ENCODE measurements at regions not wholly inside any gene's neighbourhood (a gene's known extent, or its start where the extent isn't known, plus 50 kb on each side); places are given as distances from the start of the nearest gene placed in this dataset.
"Not testable (repeated sequence)": the region's sequence is repeated elsewhere in the genome, so short reads cannot be mapped to it uniquely, and the experiment has no call there.

DNA sequence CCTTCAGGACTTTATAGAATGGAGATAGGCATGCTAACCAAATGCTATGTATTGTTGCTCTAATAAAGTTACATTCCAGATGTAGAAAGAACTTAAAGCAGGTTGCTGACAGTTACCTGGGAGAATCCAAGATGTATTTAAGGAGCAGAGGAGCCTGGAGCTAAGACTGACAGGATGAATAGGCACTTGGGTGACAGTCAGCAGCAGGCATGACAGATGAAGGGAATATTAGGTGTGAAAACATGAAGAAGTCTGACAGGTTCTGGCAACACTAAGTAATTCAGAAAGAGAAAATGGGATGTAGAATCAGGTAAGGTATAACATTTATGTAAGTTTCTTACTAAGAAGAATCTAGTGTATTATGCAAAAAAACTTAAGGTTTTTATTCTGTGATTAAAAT lies 232.0 kb downstream of the DSC3 start:
- H3K4me1 Mint-ChIP-seq (ENCODE audit: low read depth), result no peaks in the 10 kb centered on the region
- H3K4me3 Mint-ChIP-seq, result no peak overlapping the region
- H3K27me3 Mint-ChIP-seq (ENCODE audit: insufficient read depth), result no peaks in the 10 kb centered on the region
- H3K36me3 Mint-ChIP-seq (ENCODE audit: low read depth), result no peaks in the 10 kb centered on the region
- DNase-seq (ENCODE audit: low spot score), result no peak
- H3K9me3 Mint-ChIP-seq, result peaks cover under 1% of the 10 kb centered on the region
- intact Hi-C loops (cut with micrococcal nuclease), result no loop called here
- no peak overlapping the region for H3K27ac Mint-ChIP-seq

DNA sequence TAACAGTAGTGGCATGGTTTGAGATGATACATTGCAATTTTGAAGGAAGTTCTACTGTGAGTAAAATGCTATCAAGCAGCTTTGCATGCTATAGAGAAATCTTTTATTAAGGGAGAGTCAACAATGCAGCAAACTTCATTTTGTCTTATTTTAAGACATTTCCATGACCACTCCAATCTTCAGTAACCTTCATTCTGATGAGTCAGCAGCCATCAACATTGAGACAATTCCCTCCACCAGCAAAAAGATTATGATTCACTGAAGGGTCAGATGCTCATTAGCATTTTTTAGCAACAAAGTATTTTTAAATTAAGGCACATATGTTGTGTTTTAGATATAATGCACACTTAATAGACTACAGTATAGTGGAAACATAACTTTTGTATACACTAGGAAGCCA lies 235.7 kb downstream of the DSC3 start:
- no peak overlapping the region for H3K4me3 Mint-ChIP-seq
- DNase-seq (ENCODE audit: low spot score), result no peak
- intact Hi-C loops (cut with micrococcal nuclease), result loop anchor here (5.0 kb wide), 1 partner anchor 35 kb away; no protein-coding TSS in a partner anchor
- H3K9me3 Mint-ChIP-seq, result peaks cover 6% of the 10 kb centered on the region
- no peak overlapping the region for H3K27ac Mint-ChIP-seq
- no peaks in the 10 kb centered on the region for H3K27me3 Mint-ChIP-seq (ENCODE audit: insufficient read depth)
- no peaks in the 10 kb centered on the region for H3K4me1 Mint-ChIP-seq (ENCODE audit: low read depth)
- no peaks in the 10 kb centered on the region for H3K36me3 Mint-ChIP-seq (ENCODE audit: low read depth)

- H3K4me3 Mint-ChIP-seq, result no peak overlapping the region
- H3K9me3 Mint-ChIP-seq, result peaks cover 9% of the 10 kb centered on the region
- intact Hi-C loops (cut with micrococcal nuclease), result no loop called here
- no peaks in the 10 kb centered on the region for H3K36me3 Mint-ChIP-seq (ENCODE audit: low read depth)
- H3K4me1 Mint-ChIP-seq (ENCODE audit: low read depth), result no peaks in the 10 kb centered on the region
- H3K27me3 Mint-ChIP-seq (ENCODE audit: insufficient read depth), result no peaks in the 10 kb centered on the region
- DNase-seq (ENCODE audit: low spot score), result no peak
- H3K27ac Mint-ChIP-seq, result no peak overlapping the region
These were observed 241.7 kb downstream of the DSC3 start for GRCh38 chr18:30800800-30801199.

DNA sequence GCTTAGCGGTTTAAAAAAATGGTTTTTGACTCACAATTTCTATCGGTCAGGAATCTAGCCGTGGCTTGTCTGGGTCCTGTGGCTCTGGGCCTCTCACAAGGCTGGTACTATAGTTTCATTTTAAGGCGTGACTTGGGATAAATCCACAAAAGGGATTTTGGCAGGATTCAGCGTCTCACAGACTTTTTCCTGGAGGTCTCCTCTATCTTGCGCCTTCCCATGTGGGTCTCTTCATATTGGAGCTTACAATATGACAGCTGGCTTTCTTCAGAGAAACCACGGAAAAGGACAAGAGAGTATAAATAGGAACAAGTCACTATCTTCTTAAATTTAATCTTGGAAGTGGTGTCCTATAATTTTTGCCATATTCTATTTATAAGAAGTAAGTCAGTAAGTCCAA lies 250.5 kb downstream of the DSC3 start:
- Mint-ChIP-seq H3K36me3 (ENCODE audit: low read depth) (no peaks in the 10 kb centered on the region), H3K4me1 (ENCODE audit: low read depth) (no peaks in the 10 kb centered on the region), H3K4me3 (no peak overlapping the region), H3K27me3 (ENCODE audit: insufficient read depth) (no peaks in the 10 kb centered on the region), H3K27ac (no peak overlapping the region), H3K9me3 (peaks cover 30% of the 10 kb centered on the region)
- DNase-seq (ENCODE audit: low spot score), result no peak
- intact Hi-C loops (cut with micrococcal nuclease), result no loop called here

GRCh38 chr18:30788411-30788991 lies 254.0 kb downstream of the DSC3 start:
- H3K4me1 Mint-ChIP-seq (ENCODE audit: low read depth); H3K27me3 Mint-ChIP-seq (ENCODE audit: insufficient read depth); intact Hi-C loops (cut with micrococcal nuclease); H3K4me3 Mint-ChIP-seq; DNase-seq (ENCODE audit: low spot score); H3K36me3 Mint-ChIP-seq (ENCODE audit: low read depth); H3K27ac Mint-ChIP-seq: not testable (repeated sequence)
- H3K9me3 Mint-ChIP-seq, result peaks cover 40% of the 10 kb centered on the region

DNA sequence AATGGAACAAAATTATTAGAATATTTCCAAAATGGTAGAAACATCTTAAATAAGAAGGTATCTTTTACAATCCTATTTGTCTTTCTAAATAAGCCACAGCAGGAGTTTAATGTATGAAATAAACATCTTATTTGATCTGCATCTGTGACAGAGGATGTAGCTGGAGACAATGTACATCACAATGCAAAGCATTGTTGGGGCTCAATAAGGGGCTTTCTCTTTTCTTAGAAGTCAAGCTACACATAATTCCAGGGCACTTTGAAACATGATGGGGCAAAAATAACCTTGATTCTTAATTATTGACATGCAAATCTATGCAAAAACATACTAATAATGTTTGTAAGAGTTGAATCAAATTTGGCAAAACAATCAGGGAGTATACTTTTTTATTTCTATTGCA lies 255.1 kb downstream of the DSC3 start:
- H3K4me3 Mint-ChIP-seq, result no peak overlapping the region
- H3K36me3 Mint-ChIP-seq (ENCODE audit: low read depth), result no peaks in the 10 kb centered on the region
- no peaks in the 10 kb centered on the region for H3K4me1 Mint-ChIP-seq (ENCODE audit: low read depth)
- H3K27me3 Mint-ChIP-seq (ENCODE audit: insufficient read depth), result no peaks in the 10 kb centered on the region
- peaks cover 47% of the 10 kb centered on the region for H3K9me3 Mint-ChIP-seq
- intact Hi-C loops (cut with micrococcal nuclease), result no loop called here
- no peak overlapping the region for H3K27ac Mint-ChIP-seq
- no peak for DNase-seq (ENCODE audit: low spot score)

DNA sequence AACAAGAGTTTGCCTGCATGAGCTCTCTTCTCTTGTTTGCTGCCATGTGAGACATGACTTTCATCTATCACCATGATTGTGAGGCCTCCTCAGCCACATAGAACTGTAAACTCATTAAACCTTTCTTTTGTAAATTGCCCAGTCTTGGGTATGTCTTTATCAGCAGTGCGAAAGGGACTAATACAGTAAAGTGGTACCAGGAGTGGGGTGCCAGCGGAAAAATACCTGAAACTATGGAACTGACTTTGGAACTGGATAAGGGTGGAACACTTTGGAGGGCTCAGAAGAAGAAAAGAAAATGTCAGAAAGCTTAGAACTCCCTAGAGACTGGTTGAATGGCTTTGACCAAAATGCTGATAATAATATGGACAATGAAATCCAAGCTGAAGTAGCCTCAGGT lies 260.9 kb downstream of the DSC3 start:
- peaks cover 34% of the 10 kb centered on the region for H3K9me3 Mint-ChIP-seq
- no peak overlapping the region for H3K27ac Mint-ChIP-seq
- H3K4me1 Mint-ChIP-seq (ENCODE audit: low read depth), result no peaks in the 10 kb centered on the region
- H3K4me3 Mint-ChIP-seq, result no peak overlapping the region
- no peaks in the 10 kb centered on the region for H3K36me3 Mint-ChIP-seq (ENCODE audit: low read depth)
- DNase-seq (ENCODE audit: low spot score), result no peak
- intact Hi-C loops (cut with micrococcal nuclease), result no loop called here
- H3K27me3 Mint-ChIP-seq (ENCODE audit: insufficient read depth), result no peaks in the 10 kb centered on the region

DNA sequence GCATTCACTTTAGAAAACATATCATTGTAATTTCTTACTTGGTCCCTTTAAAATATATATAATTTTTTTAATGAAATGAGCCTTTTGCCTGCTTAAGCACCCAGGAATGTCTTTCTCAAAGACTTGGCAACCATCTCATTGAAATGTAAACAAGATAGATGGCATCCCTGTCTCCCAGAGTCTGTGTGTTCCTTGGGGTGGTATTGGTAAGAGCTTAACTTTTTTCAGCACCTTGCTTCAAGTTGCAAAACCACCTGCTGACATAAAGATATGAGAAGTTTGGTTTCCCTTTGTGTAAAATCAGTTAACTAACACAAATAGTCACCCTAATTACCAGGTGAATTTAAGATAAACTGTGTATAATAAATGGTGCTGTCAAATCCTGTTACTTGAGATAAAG lies 266.9 kb downstream of the DSC3 start:
- Mint-ChIP-seq H3K4me1 (ENCODE audit: low read depth) (no peaks in the 10 kb centered on the region), H3K27ac (no peak overlapping the region), H3K9me3 (peaks cover 14% of the 10 kb centered on the region), H3K27me3 (ENCODE audit: insufficient read depth) (no peaks in the 10 kb centered on the region), H3K36me3 (ENCODE audit: low read depth) (no peaks in the 10 kb centered on the region), H3K4me3 (no peak overlapping the region)
- no peak for DNase-seq (ENCODE audit: low spot score)
- intact Hi-C loops (cut with micrococcal nuclease), result no loop called here

- not testable (repeated sequence) for H3K27me3 Mint-ChIP-seq (ENCODE audit: insufficient read depth); H3K36me3 Mint-ChIP-seq (ENCODE audit: low read depth); H3K4me1 Mint-ChIP-seq (ENCODE audit: low read depth); DNase-seq (ENCODE audit: low spot score); H3K4me3 Mint-ChIP-seq; H3K27ac Mint-ChIP-seq
- H3K9me3 Mint-ChIP-seq, result peaks cover 13% of the 10 kb centered on the region
- intact Hi-C loops (cut with micrococcal nuclease), result loop anchor here (5.0 kb wide), 1 partner anchor 35 kb away; no protein-coding TSS in a partner anchor
These were observed 270.4 kb downstream of the DSC3 start for GRCh38 chr18:30772170-30772569.

DNA sequence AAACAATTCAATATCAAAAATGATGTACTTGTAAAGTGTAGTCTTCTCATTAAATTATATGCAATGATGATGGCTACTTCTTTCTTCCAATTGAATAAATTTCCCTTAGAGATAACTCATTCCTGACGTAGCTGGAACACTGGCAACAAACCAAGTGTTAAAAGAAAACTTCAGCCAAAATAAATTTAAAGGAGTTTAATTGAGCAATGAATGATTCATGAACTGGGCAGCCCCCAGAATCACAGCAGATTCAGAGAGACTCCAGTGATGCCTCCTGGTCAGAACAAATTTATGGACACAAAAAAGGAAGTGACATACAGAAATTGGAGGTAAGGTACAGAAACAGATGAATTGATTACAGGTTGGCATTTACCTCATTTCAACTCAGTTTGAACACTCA lies 276.5 kb downstream of the DSC3 start:
- H3K27me3 Mint-ChIP-seq (ENCODE audit: insufficient read depth), result no peaks in the 10 kb centered on the region
- intact Hi-C loops (cut with micrococcal nuclease), result loop anchor here (5.0 kb wide), 1 partner anchor 49 kb away; no protein-coding TSS in a partner anchor
- H3K4me3 Mint-ChIP-seq, result no peak overlapping the region
- no peak for DNase-seq (ENCODE audit: low spot score)
- H3K4me1 Mint-ChIP-seq (ENCODE audit: low read depth), result no peaks in the 10 kb centered on the region
- H3K36me3 Mint-ChIP-seq (ENCODE audit: low read depth), result no peaks in the 10 kb centered on the region
- peaks cover 9% of the 10 kb centered on the region for H3K9me3 Mint-ChIP-seq
- no peak overlapping the region for H3K27ac Mint-ChIP-seq

- H3K4me1 Mint-ChIP-seq (ENCODE audit: low read depth), result no peaks in the 10 kb centered on the region
- intact Hi-C loops (cut with micrococcal nuclease), result loop anchor here (5.0 kb wide), 1 partner anchor 48 kb away; no protein-coding TSS in a partner anchor
- H3K4me3 Mint-ChIP-seq, result no peak overlapping the region
- H3K27me3 Mint-ChIP-seq (ENCODE audit: insufficient read depth), result no peaks in the 10 kb centered on the region
- no peaks in the 10 kb centered on the region for H3K36me3 Mint-ChIP-seq (ENCODE audit: low read depth)
- no peak overlapping the region for H3K27ac Mint-ChIP-seq
- no peak for DNase-seq (ENCODE audit: low spot score)
- H3K9me3 Mint-ChIP-seq, result peaks cover 9% of the 10 kb centered on the region
These were observed 277.3 kb downstream of the DSC3 start for GRCh38 chr18:30765247-30765646.

GRCh38 chr18:30763902-30764350 lies 278.6 kb downstream of the DSC3 start:
- Mint-ChIP-seq H3K27ac (no peak overlapping the region), H3K9me3 (peaks cover 6% of the 10 kb centered on the region), H3K4me1 (ENCODE audit: low read depth) (no peaks in the 10 kb centered on the region), H3K27me3 (ENCODE audit: insufficient read depth) (no peaks in the 10 kb centered on the region), H3K4me3 (no peak overlapping the region), H3K36me3 (ENCODE audit: low read depth) (no peaks in the 10 kb centered on the region)
- DNase-seq (ENCODE audit: low spot score), result no peak
- intact Hi-C loops (cut with micrococcal nuclease), result no loop called here

- no peak for DNase-seq (ENCODE audit: low spot score)
- Mint-ChIP-seq H3K9me3 (no peaks in the 10 kb centered on the region), H3K4me1 (ENCODE audit: low read depth) (no peaks in the 10 kb centered on the region), H3K36me3 (ENCODE audit: low read depth) (no peaks in the 10 kb centered on the region), H3K27me3 (ENCODE audit: insufficient read depth) (no peaks in the 10 kb centered on the region), H3K4me3 (no peak overlapping the region), H3K27ac (no peak overlapping the region)
- intact Hi-C loops (cut with micrococcal nuclease), result no loop called here
These were observed 287.7 kb downstream of the DSC3 start for GRCh38 chr18:30754846-30755245.

GRCh38 chr18:30748541-30748940 lies 294.0 kb downstream of the DSC3 start:
- peaks cover 3% of the 10 kb centered on the region for H3K9me3 Mint-ChIP-seq
- intact Hi-C loops (cut with micrococcal nuclease), result no loop called here
- no peaks in the 10 kb centered on the region for H3K27me3 Mint-ChIP-seq (ENCODE audit: insufficient read depth)
- H3K4me1 Mint-ChIP-seq (ENCODE audit: low read depth), result no peaks in the 10 kb centered on the region
- no peak overlapping the region for H3K4me3 Mint-ChIP-seq
- H3K27ac Mint-ChIP-seq, result no peak overlapping the region
- no peaks in the 10 kb centered on the region for H3K36me3 Mint-ChIP-seq (ENCODE audit: low read depth)
- no peak for DNase-seq (ENCODE audit: low spot score)
